ENCODE measurements at regions not wholly inside any gene's neighbourhood (a gene's known extent, or its start where the extent isn't known, plus 50 kb on each side); places are given as distances from the start of the nearest gene placed in this dataset.

GRCh38 chr1:18568489-18568888 lies 62.2 kb upstream of the PAX7 start:
- H3K27ac Mint-ChIP-seq (ENCODE audit: unreplicated experiment): no peak overlapping the region
- peaks cover 17% of the 10 kb centered on the region for H3K27me3 Mint-ChIP-seq (ENCODE audit: insufficient read depth, unreplicated experiment)
- CTCF ChIA-PET: no interaction called here

GRCh38 chr1:18569251-18569650 lies 61.4 kb upstream of the PAX7 start:
- BruUV-seq (replicated peaks): no TSS peak
- no peak overlapping the region for H3K4me3 Mint-ChIP-seq (ENCODE audit: unreplicated experiment)
- H3K4me1 Mint-ChIP-seq (ENCODE audit: low read depth, unreplicated experiment): no peaks in the 10 kb centered on the region
- DNase-seq: no peak
- ChIA-PET CTCF (no interaction called here), POLR2A (no interaction called here)
- H3K27me3 Mint-ChIP-seq (ENCODE audit: insufficient read depth, unreplicated experiment): peaks cover 19% of the 10 kb centered on the region
- no peaks in the 10 kb centered on the region for H3K9me3 Mint-ChIP-seq (ENCODE audit: unreplicated experiment)
- no peak overlapping the region for H3K4me3 ChIP-seq (ENCODE audit: low read depth, low read length)
- intact Hi-C loops (cut with micrococcal nuclease; ENCODE audit: unreplicated experiment): no loop called here
- no peak for TF ChIP-seq CTCF (IDR thresholded peaks at IDR 0.05; ENCODE audit: insufficient read depth in 1 of 2, low read depth in 1 of 2, low read length in 1 of 2, severe bottlenecking in 1 of 2, unreplicated experiment in 1 of 2)
- no peak overlapping the region for H3K27ac Mint-ChIP-seq (ENCODE audit: unreplicated experiment)
- H3K9me3 ChIP-seq: no peaks in the 10 kb centered on the region
- H3K4me1 ChIP-seq: no peaks in the 10 kb centered on the region
- H3K36me3 Mint-ChIP-seq (ENCODE audit: insufficient read depth, unreplicated experiment): no peaks in the 10 kb centered on the region
- H3K27me3 ChIP-seq (replicated peaks; ENCODE audit: control insufficient read depth, insufficient read depth, low read length): no peaks in the 10 kb centered on the region; the same call in 1 of the 2 replicates
- H3K36me3 ChIP-seq (ENCODE audit: control insufficient read depth, insufficient read depth, low read length): no peaks in the 10 kb centered on the region

More at GRCh38 chr1:18568489-18568888, 62.2 kb upstream of the PAX7 start:
- DNase-seq: no peak
- Histone ChIP-seq H3K27me3 (replicated peaks; ENCODE audit: control insufficient read depth, insufficient read depth, low read length) (no peaks in the 10 kb centered on the region; the same call in 1 of the 2 replicates), H3K9me3 (no peaks in the 10 kb centered on the region), H3K4me1 (no peaks in the 10 kb centered on the region), H3K4me3 (ENCODE audit: low read depth, low read length) (no peak overlapping the region), H3K36me3 (ENCODE audit: control insufficient read depth, insufficient read depth, low read length) (no peaks in the 10 kb centered on the region)
- no peak for TF ChIP-seq CTCF (IDR thresholded peaks at IDR 0.05; ENCODE audit: insufficient read depth in 1 of 2, low read depth in 1 of 2, low read length in 1 of 2, severe bottlenecking in 1 of 2, unreplicated experiment in 1 of 2)
- POLR2A ChIA-PET: no interaction called here
- no TSS peak for BruUV-seq (replicated peaks)
- H3K36me3 Mint-ChIP-seq (ENCODE audit: insufficient read depth, unreplicated experiment): no peaks in the 10 kb centered on the region
- no peaks in the 10 kb centered on the region for H3K4me1 Mint-ChIP-seq (ENCODE audit: low read depth, unreplicated experiment)
- H3K4me3 Mint-ChIP-seq (ENCODE audit: unreplicated experiment): no peak overlapping the region
- H3K9me3 Mint-ChIP-seq (ENCODE audit: unreplicated experiment): no peaks in the 10 kb centered on the region
- intact Hi-C loops (cut with micrococcal nuclease; ENCODE audit: unreplicated experiment): no loop called here

GRCh38 chr1:18569811-18570545 lies 60.7 kb upstream of the PAX7 start:
- H3K4me3 ChIP-seq (ENCODE audit: low read depth, low read length): no peak overlapping the region
- H3K4me1 ChIP-seq: no peaks in the 10 kb centered on the region
- Mint-ChIP-seq H3K27ac (ENCODE audit: unreplicated experiment) (no peak overlapping the region), H3K4me3 (ENCODE audit: unreplicated experiment) (no peak overlapping the region), H3K36me3 (ENCODE audit: insufficient read depth, unreplicated experiment) (no peaks in the 10 kb centered on the region), H3K27me3 (ENCODE audit: insufficient read depth, unreplicated experiment) (peaks cover 16% of the 10 kb centered on the region), H3K4me1 (ENCODE audit: low read depth, unreplicated experiment) (no peaks in the 10 kb centered on the region), H3K9me3 (ENCODE audit: unreplicated experiment) (no peaks in the 10 kb centered on the region)
- no peak for TF ChIP-seq CTCF (IDR thresholded peaks at IDR 0.05; ENCODE audit: insufficient read depth in 1 of 2, low read depth in 1 of 2, low read length in 1 of 2, severe bottlenecking in 1 of 2, unreplicated experiment in 1 of 2)
- no TSS peak for BruUV-seq (replicated peaks)
- H3K36me3 ChIP-seq (ENCODE audit: control insufficient read depth, insufficient read depth, low read length): no peaks in the 10 kb centered on the region
- H3K9me3 ChIP-seq: no peaks in the 10 kb centered on the region
- ChIA-PET CTCF (no interaction called here), POLR2A (no interaction called here)
- H3K27me3 ChIP-seq (replicated peaks; ENCODE audit: control insufficient read depth, insufficient read depth, low read length): no peaks in the 10 kb centered on the region; the same call in 1 of the 2 replicates
- intact Hi-C loops (cut with micrococcal nuclease; ENCODE audit: unreplicated experiment): no loop called here
- no peak for DNase-seq
